ENCODE measurements at regions not wholly inside any gene's neighbourhood (a gene's known extent, or its start where the extent isn't known, plus 50 kb on each side); places are given as distances from the start of the nearest gene placed in this dataset.

- Mint-ChIP-seq H3K4me3 (no peak overlapping the region), H3K4me1 (no peaks in the 10 kb centered on the region), H3K36me3 (no peaks in the 10 kb centered on the region), H3K27ac (no peak overlapping the region), H3K9me3 (peaks cover 6% of the 10 kb centered on the region), H3K27me3 (ENCODE audit: insufficient read depth, low read depth) (no peaks in the 10 kb centered on the region)
- peaks cover 4% of the 10 kb centered on the region for H3K4me1 ChIP-seq
- DNase-seq (ENCODE audit: low spot score) = no peak
- H3K27me3 ChIP-seq = no peaks in the 10 kb centered on the region
- no peaks in the 10 kb centered on the region for H3K9me3 ChIP-seq (ENCODE audit: low read depth)
- H3F3A ChIP-seq (ENCODE audit: low read depth) = no peaks in the 10 kb centered on the region
- H3K36me3 ChIP-seq = no peaks in the 10 kb centered on the region
- H2AFZ ChIP-seq (replicated peaks) = no peak overlapping the region
- H4K20me1 ChIP-seq (ENCODE audit: low read depth) = no peaks in the 10 kb centered on the region
- no peak overlapping the region for H3K27ac ChIP-seq
- no peak overlapping the region for H3K4me2 ChIP-seq
- H3K79me2 ChIP-seq (ENCODE audit: low read depth) = no peaks in the 10 kb centered on the region
- no peak overlapping the region for H3K4me3 ChIP-seq
- H3K9ac ChIP-seq = no peak overlapping the region
- TF ChIP-seq EZH2 (IDR thresholded peaks at IDR 0.05) (no peak), EZH2phosphoT487 (IDR thresholded peaks at IDR 0.05) (no peak)
- TF ChIP-seq, protein P1, sequence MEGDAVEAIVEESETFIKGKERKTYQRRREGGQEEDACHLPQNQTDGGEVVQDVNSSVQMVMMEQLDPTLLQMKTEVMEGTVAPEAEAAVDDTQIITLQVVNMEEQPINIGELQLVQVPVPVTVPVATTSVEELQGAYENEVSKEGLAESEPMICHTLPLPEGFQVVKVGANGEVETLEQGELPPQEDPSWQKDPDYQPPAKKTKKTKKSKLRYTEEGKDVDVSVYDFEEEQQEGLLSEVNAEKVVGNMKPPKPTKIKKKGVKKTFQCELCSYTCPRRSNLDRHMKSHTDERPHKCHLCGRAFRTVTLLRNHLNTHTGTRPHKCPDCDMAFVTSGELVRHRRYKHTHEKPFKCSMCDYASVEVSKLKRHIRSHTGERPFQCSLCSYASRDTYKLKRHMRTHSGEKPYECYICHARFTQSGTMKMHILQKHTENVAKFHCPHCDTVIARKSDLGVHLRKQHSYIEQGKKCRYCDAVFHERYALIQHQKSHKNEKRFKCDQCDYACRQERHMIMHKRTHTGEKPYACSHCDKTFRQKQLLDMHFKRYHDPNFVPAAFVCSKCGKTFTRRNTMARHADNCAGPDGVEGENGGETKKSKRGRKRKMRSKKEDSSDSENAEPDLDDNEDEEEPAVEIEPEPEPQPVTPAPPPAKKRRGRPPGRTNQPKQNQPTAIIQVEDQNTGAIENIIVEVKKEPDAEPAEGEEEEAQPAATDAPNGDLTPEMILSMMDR (IDR thresholded peaks at IDR 0.05) = no peak
Observed at GRCh38 chr2:205872716-205873115, 190.4 kb downstream of the NRP2 start.

DNA sequence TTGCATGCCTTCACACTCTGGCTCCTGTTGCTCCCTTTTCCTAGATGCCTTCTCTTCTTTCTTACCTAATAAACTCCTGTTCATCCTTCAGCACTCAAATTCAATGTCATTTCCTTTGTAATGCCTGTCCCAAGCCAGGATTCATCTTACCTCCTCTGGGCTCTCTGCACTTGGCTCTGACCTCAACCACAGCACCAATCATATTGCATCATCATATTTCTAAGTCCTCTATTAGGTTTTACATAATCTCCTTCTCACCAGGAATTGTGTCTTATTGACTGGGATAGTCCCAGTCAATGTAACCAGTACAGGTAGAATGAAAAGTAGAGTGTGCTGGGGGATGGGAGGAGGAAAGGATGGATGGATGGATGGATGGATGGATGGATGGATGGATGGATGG is 187.1 kb downstream of the NRP2 start:
- DNase-seq (ENCODE audit: low spot score) = no peak
- Histone ChIP-seq H2AFZ (replicated peaks) (no peak overlapping the region), H3K9me3 (ENCODE audit: low read depth) (no peaks in the 10 kb centered on the region), H3K36me3 (no peaks in the 10 kb centered on the region), H4K20me1 (ENCODE audit: low read depth) (no peaks in the 10 kb centered on the region), H3K4me1 (peaks cover 4% of the 10 kb centered on the region), H3K4me2 (no peak overlapping the region), H3K4me3 (no peak overlapping the region), H3K27ac (no peak overlapping the region), H3F3A (ENCODE audit: low read depth) (no peaks in the 10 kb centered on the region), H3K9ac (no peak overlapping the region), H3K27me3 (no peaks in the 10 kb centered on the region), H3K79me2 (ENCODE audit: low read depth) (no peaks in the 10 kb centered on the region)
- no peak overlapping the region for H3K4me3 Mint-ChIP-seq
- H3K4me1 Mint-ChIP-seq = peaks cover 7% of the 10 kb centered on the region
- no peaks in the 10 kb centered on the region for H3K36me3 Mint-ChIP-seq
- H3K27ac Mint-ChIP-seq = no peak overlapping the region
- peaks cover 4% of the 10 kb centered on the region for H3K9me3 Mint-ChIP-seq
- TF ChIP-seq EZH2phosphoT487 (IDR thresholded peaks at IDR 0.05) (no peak), EZH2 (IDR thresholded peaks at IDR 0.05) (no peak)
- TF ChIP-seq, protein P1 (IDR thresholded peaks at IDR 0.05) = no peak
- no peaks in the 10 kb centered on the region for H3K27me3 Mint-ChIP-seq (ENCODE audit: insufficient read depth, low read depth)

DNA sequence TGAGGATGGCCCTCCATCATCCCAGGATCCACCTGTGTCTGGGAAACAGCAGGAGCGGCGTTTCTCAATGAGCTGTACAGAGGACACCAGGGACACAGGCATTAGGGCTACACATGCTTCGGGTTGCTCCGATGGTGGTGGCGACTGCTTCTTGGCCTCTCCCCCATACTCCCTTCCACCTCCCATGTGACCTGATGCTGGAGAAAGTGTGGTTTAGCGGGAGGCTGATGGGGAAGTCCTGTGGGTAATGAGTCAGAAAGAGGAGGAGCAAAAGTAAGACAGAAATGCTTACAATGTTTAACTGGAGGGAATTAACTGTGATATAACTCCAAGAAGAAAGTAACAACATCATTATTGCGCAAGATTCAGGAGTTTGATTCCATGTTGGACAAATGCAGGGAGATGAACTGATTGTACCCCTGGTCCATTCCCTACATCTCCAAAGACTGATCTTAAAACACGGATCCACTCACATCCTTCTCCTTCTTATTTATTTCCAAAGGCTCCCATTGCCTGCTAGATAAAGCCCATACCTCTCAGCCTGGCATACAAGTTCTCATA is 186.6 kb downstream of the NRP2 start:
- Histone ChIP-seq H3K27ac (no peak overlapping the region), H3K9ac (no peak overlapping the region), H3K27me3 (no peaks in the 10 kb centered on the region), H3K4me3 (no peak overlapping the region), H2AFZ (replicated peaks) (no peak overlapping the region), H4K20me1 (ENCODE audit: low read depth) (no peaks in the 10 kb centered on the region), H3F3A (ENCODE audit: low read depth) (no peaks in the 10 kb centered on the region), H3K36me3 (no peaks in the 10 kb centered on the region), H3K4me2 (no peak overlapping the region), H3K4me1 (peaks cover 4% of the 10 kb centered on the region), H3K79me2 (ENCODE audit: low read depth) (no peaks in the 10 kb centered on the region), H3K9me3 (ENCODE audit: low read depth) (no peaks in the 10 kb centered on the region)
- H3K4me1 Mint-ChIP-seq = peaks cover 7% of the 10 kb centered on the region
- H3K36me3 Mint-ChIP-seq = no peaks in the 10 kb centered on the region
- TF ChIP-seq EZH2 (IDR thresholded peaks at IDR 0.05) (no peak), EZH2phosphoT487 (IDR thresholded peaks at IDR 0.05) (no peak)
- TF ChIP-seq, protein P1 (IDR thresholded peaks at IDR 0.05) = no peak
- H3K4me3 Mint-ChIP-seq = no peak overlapping the region
- no peaks in the 10 kb centered on the region for H3K27me3 Mint-ChIP-seq (ENCODE audit: insufficient read depth, low read depth)
- no peak for DNase-seq (ENCODE audit: low spot score)
- H3K9me3 Mint-ChIP-seq = peaks cover 4% of the 10 kb centered on the region
- H3K27ac Mint-ChIP-seq = no peak overlapping the region
